ENCODE measurements at regions not wholly inside any gene's neighbourhood (a gene's known extent, or its start where the extent isn't known, plus 50 kb on each side); places are given as distances from the start of the nearest gene placed in this dataset.

DNA sequence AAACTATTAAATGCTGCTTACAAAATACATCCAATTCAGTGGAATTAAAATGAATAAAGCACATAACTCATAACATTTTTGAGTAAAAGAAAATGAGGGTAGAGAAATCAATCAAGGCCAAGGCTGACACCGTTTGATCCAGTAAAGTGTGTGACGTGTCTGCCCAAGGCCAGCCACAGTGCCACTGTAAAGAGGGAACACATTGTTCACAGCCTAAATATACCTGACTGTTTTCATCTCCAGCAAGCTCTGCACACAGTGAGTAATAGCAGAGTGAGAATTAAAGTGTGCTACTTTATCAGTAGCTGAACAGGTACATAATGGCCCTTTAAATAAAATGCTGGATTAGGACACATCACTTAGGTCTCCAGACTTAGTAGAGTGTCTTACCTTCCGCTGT lies 130.8 kb upstream of the DPP6 start:
- TF ChIP-seq EZH2 (IDR thresholded peaks at IDR 0.05) (no peak), EZH2phosphoT487 (IDR thresholded peaks at IDR 0.05) (no peak)

Measured in neural progenitor cell (in vitro differentiated cells).